ENCODE measurements at regions not wholly inside any gene's neighbourhood (a gene's known extent, or its start where the extent isn't known, plus 50 kb on each side); places are given as distances from the start of the nearest gene placed in this dataset.
A peak's percentile ranks its signal among the peaks of the same experiment; 100 is the strongest.

GRCh38 chr7:122248472-122248871 is 56.1 kb downstream of the FEZF1 start:
- TF ChIP-seq, protein P1, sequence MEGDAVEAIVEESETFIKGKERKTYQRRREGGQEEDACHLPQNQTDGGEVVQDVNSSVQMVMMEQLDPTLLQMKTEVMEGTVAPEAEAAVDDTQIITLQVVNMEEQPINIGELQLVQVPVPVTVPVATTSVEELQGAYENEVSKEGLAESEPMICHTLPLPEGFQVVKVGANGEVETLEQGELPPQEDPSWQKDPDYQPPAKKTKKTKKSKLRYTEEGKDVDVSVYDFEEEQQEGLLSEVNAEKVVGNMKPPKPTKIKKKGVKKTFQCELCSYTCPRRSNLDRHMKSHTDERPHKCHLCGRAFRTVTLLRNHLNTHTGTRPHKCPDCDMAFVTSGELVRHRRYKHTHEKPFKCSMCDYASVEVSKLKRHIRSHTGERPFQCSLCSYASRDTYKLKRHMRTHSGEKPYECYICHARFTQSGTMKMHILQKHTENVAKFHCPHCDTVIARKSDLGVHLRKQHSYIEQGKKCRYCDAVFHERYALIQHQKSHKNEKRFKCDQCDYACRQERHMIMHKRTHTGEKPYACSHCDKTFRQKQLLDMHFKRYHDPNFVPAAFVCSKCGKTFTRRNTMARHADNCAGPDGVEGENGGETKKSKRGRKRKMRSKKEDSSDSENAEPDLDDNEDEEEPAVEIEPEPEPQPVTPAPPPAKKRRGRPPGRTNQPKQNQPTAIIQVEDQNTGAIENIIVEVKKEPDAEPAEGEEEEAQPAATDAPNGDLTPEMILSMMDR (IDR thresholded peaks at IDR 0.05), result no peak

DNA sequence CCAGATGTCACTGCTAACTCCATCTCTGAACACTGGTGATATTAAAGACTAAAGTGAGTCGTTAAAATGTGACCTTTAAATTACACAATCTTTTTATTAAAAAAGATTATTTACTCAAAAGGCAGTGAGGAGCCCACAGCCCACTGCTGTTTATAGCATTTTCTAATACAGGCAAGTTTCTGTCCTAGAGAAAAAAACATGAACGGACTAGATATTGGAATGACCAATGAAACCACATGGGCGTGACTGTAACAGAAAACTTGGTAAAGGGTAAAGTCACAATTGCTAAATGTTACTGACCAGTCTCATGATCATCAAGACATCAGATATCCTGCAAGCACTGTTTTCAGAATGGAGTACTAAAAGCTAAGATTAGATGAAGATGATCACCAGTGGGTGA is 78.7 kb downstream of the FEZF1 start:
- TF ChIP-seq, protein P1 (IDR thresholded peaks at IDR 0.05), result no peak

DNA sequence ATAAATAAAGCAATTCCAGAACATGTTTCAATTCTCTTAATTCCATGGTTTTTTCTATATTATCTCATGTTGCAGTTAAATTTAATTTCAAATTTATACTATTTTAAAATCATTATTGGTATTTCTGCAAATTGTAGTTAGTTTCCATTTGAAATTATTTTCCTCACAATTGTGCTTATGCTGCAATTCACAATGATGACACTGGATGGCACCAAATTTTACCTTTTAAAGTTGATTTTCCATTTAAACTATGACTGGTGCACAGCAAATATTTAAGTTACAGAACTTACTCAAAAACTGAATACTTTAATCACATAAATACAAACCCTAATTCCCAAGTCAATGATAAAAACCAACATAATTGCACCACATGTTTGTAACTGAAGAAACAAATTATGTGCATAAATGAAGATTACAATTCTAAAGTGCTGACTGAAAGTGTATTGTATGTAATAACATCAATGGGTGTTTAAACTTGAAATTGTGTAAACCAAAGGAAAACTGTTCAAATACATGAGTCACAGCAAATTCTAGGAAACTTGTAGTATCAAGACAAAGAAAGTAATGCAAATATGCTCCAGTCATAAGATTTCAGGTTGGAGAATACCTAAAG is 75.3 kb upstream of the AASS start:
- TF ChIP-seq, protein P1 (IDR thresholded peaks at IDR 0.05), result peak; percentile 82

- TF ChIP-seq, protein P1 (IDR thresholded peaks at IDR 0.05), result no peak
These were observed 73.1 kb upstream of the AASS start for GRCh38 chr7:122217125-122217524.

DNA sequence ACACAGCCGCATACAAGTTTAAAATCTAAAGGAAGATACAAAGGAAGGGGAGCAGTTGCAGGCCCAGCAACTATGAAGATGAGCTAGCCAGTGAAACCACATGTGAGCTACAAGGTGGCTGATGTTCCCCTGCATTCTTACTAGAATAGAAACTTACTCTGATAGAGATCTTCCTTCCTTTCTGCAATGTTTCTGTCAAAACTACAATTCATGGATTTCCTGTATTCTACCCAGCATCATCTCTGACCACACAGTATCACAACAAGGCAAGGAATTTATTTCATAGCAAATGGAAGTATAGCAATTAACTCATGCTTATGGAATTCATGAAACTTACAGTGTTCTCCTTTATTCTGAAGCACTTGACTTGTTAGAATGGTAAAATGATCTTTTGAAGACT is 68.7 kb upstream of the AASS start:
- TF ChIP-seq, protein P1 (IDR thresholded peaks at IDR 0.05), result no peak

GRCh38 chr7:122211362-122211761 is 67.3 kb upstream of the AASS start:
- TF ChIP-seq, protein P1 (IDR thresholded peaks at IDR 0.05), result no peak

DNA sequence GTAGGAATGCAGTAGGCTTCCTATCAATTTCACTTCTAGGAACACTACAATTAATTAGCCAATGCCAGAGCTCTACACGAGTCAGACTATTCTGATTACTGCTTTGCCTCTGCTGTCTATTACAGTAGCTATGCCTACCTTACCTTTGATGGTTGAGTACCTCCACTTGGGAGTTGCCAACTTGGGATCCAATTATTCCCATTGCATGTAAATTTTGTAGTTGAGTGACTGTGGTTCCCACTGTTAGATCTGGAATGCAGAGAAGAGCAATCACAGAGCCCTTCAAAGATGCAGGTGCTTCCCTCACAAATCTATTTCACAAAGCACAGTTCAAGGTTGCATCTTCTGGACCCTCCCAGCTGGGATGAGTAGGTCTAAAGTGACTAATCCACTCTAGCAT is 62.9 kb upstream of the AASS start:
- TF ChIP-seq, protein P1 (IDR thresholded peaks at IDR 0.05), result no peak

- TF ChIP-seq, protein P1 (IDR thresholded peaks at IDR 0.05), result no peak
These were observed 59.8 kb upstream of the AASS start for GRCh38 chr7:122203814-122204213.

Measured in LNCAP (cell line).